ENCODE measurements at regions not wholly inside any gene's neighbourhood (a gene's known extent, or its start where the extent isn't known, plus 50 kb on each side); places are given as distances from the start of the nearest gene placed in this dataset.
A peak's percentile ranks its signal among the peaks of the same experiment; 100 is the strongest.

DNA sequence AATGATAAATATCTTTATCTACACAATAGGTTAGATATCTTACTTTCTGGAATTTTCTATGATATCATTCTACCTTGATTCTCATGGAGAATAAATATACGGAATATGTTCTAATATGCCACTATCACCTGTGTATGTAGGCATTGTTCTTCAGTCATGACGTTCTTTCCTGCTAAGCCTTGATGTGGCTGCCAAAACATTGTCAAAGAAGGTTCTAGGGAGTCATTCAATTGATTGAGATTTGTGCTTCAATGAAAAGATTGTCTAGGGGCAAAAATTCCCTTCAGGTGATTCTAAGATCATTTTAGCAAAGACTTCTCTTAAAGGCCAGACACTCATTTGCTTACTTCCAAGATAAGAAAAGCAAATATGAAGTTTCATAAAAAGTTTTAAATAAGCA, 118.1 kb downstream of the MAT2B start:
- DNase-seq = no peak

DNA sequence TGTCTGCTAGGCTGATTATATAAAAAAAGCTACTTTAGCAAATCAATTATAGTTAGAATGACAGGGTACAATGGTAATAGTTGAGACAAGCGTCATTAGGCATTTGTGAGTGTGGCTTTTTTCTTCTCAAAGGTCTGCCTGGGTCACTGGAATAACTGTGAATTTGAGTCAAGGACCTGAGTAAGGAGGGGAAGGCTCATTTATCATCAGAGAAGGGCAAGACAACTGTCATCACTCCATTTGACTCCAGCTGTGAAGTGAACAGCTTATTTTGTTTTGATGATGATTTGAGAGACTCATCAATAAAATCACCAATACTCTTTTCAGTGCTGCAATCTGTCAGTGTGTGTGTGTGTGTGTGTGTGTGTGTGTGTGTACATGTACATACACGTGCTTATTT, 118.6 kb downstream of the MAT2B start:
- no peak for DNase-seq

DNA sequence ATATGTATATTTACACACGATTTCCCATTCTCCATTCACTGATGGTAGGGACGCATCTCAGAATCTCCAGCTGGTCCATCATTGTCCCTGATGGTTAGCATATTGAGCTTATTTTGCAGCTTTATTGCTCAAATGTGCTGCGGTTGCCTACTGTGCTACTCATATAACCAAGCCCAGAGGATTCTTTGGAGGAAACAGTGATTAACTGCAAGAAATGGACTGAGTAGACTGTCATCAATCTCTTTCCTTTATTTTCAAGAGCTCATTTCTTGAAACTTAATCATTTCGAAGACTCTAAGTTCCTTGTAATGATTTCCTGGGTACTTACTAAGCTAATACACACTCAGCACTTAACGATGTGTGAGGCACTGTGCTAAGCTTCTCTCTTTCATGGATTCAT, 119.0 kb downstream of the MAT2B start:
- DNase-seq = no peak

DNA sequence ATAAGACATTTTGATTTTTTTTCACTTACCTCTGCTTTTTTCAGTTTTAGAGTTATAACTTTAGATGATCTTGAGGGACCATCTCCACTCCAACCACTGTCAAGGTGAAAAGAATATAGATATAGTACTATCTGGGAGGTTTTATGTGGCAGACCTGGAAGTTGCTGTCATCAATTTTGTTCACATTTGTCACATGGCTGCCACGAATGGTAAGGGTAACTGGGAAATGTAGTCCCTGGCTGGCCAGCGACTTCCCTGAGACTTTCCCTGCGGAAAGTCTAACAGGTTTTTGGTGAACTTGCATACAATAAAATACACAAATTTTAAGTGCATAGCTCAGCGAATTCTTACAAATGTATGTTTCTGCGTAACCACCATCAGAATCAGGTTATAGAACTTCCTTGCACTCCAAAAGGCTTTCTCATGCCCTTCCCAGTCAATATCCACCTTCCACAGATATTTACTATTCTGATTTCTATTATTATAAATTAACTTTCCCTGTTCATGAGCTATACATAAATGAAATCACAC, 121.5 kb downstream of the MAT2B start:
- no peak for DNase-seq

DNA sequence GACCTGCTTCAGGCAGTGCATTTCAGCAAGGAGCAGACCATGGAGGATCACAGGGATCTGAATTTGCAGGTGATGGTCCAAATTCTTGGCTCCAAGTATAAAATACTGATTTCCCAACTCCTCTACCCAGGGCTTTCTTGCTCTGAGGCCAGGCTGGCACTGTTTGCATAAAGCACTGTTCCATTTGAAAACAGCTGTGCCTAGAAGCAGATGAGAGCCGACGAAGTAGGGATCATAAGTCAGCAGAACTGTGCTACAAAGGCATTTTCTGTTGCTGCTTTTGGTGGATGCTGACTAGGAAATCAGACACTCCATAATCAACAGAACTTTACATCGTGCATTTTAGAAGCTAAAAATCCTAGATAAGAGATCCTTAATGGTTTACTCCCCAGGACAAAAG, 126.4 kb downstream of the MAT2B start:
- no peak for DNase-seq

DNA sequence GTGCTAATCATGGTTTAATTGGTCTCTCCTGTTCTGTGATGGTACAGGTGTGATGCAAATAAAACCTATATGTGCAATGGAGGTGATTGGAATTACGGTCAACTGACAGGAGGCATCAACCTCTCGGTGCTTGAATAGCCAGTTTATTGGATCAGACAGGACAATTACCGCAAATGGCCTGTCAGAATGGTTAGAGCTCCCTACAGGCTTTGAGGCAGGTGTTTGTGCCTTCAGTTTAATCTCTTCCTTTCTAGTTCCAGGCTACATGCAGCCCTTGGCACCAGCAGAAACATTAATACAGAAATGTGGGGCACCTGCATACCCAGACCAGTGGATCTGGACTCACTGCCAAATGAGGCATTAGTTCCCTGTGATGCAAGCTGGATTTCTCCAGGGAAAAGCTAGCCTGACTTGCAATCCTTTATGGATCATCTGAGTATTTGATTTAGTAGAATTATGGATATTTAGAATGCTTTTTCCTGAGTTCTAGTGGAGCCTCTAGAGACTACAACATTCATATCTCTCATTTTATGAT, 128.6 kb downstream of the MAT2B start:
- no peak for DNase-seq

DNA sequence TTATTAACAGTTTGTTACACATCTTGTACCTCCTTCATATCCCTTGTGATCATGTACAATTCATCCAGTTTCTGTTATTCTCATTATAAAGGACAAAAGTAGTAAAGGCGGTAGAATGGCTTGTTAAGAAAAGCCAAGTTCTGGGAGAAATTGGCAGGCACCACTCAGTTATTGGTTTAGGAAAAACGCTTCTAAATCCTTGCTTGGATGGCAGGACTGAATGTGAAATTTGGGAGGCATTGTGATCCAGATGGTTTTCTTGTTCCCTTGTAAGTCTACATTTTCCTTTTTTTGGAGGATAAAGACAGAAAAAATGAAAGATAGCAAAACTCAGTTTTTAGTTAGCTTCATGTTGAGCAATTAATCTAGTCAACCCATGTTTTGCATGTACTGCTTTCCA, 130.2 kb downstream of the MAT2B start:
- DNase-seq = no peak

DNA sequence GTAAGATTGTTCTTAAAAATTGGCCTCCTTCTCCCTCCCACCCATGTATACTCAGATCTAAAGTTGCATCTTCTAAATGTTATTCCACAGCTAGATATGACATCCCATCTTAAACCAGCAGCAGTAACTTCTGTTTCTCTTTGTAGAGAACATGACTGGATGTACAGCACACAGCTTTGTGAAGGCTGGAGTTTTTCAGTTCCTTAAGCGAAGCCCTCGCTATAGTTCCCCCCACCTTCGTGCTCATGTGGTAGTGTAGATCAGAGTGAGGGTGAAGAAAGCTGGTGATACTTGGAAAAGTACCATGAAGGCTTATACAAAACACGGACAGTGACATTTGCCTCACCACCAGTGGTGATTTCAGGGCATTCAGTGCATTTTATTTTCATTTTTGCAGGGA, 137.5 kb downstream of the MAT2B start:
- no peak for DNase-seq

DNA sequence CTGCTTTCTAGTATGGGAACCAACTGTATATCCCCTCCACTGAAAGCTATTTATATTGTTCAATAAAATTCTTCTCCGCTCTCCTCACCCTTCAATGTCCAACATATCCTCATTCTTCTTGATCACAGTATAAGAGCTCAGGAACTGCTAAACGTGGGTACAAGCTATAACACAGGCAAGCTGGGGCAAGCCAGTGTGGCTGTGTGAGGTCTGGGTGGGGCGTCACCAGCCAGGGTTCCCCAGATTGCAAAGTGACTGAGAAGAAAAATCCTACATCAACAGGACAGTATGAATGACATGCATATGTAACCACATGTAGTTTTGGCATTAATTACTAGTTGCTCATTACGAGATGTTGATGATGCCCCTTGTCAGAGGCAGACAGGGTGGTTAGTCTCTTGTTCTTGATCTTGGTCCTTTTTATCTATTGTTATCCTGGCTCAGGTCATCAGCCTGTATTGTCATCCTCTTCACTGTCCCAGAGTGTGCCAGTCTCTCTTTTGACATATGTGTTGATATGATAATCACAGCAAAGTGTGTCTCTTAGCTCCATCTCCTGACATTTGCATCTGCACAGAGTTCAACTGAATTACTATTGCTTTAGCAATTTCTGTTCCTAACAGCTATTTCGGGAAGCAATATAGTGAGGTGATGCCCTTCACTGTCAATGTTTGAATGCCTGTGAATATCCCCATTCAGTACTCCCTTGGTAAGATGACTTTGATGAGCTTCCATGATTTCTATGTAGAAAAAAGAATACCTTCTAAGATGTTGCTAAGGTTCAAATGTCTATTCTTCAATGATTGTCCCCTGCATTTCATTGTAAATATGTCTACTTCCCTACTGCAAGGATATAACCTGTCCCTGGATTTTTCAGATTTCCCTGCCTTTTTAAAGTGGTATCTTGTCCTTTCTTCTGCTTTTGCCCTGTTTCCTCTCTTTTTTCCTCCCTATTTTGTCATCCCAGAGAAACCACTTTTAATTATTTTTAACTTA, 140.3 kb downstream of the MAT2B start:
- DNase-seq = no peak

DNA sequence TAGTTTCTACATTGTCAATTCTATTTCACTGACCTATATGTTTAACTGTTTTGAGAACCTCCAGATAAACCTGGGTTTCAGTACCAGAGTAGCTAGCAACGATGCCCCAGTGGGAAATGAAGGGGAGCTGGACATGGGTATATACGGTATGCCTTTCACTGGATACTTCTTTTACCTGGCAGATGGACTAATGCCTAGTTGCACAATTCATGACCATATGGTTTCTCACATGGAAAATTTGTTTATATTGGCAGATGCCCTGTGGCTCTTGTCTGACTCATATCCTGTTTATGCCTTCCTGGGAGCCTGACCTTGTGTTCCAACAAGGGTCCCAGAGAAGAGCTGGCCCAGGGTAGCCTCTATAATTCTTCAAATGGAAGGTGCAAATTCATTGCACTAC, 144.1 kb downstream of the MAT2B start:
- no peak for DNase-seq

DNA sequence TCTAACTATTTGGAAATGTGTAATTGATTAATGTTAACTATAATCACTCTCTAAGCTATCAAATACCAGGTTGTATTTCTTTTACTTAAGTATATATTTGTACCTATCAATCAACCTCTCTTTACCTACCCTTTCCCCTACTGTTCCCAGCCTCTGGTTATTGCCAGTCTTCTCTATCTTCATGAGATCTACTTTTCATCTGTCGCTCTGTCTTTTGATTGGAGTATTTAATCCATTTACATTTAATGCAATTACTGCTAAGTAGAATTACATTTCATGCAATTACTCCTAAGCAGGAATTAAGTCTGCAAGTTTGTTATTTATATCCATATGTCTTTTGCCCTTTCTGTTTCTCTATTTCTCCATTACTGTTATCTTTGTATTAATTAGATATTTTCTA, 148.1 kb downstream of the MAT2B start:
- no peak for DNase-seq

DNA sequence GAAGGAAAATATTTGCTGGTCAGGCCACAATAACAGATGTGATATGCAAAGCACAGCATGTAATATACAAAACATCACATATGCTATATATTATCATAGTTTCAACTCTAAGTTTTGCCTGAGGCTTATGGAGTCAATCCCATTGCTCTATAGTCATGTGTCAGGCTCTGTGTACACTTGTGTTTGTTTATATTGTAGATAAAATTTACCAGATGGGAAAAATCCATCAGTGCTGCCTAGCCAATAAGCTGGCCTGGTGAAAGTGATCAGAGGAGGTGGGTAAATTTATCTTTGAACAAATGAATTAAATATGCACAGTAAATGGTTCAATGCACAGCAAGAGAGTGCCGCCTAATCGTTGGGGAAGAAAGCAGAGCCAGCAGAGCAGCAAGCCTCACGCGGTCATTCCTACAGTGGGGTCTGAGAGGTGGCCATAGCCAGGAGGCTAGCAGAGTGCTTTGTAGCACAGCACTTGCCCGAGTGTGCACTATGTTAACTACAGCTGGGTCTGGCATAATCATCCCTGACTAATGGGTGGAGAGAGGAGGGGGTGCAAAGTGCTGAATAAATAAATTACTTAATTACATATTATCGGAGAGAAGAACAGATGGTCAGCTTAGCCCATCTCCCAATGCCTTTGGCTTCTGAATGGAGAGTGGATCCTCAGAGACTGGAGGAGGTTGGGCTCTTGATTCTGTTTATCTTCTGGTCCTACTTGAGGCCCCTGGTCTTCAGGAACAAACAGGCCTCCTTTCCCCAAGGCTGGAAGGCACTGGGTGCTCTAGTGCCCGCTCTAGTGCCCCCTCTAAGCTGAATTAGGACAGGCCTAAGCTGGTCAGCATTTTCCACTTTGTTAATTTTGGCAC, 153.5 kb downstream of the MAT2B start:
- peak; percentile 52 for DNase-seq

DNA sequence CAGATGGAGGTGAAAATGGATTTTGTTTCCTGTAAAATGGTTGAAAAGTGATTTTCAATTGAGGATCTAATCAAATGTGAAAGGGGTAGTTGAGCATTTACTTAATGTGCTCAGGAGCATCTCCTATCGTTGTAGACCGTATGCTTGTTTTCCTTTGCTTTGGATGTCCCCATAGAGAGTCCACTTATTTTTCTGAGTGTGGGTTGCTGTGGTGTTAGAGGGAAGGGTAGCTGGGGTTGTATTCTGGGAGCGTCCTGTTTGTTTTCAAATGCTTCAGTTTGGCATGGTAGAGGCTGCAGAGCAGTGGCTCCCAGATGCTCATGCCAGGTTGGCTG, 154.1 kb downstream of the MAT2B start:
- DNase-seq = no peak

DNA sequence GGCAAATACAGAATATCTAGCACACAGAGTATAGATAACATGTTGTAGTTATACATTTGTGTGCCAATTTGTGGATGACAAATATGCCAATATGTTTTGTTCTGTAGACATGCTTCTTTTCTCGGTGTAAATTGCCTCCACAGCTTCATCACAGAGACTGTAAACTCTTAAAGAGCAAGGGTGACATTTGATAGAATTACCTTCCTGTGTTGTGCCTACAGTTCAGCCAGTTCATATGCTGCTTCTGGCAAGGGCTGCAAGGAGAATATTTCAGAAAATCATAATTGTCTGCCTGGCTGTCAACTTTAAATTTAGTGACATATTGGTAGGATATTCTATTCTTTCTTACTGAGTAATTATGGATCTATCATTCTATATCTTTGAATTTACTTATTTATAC, 155.1 kb downstream of the MAT2B start:
- no peak for DNase-seq

DNA sequence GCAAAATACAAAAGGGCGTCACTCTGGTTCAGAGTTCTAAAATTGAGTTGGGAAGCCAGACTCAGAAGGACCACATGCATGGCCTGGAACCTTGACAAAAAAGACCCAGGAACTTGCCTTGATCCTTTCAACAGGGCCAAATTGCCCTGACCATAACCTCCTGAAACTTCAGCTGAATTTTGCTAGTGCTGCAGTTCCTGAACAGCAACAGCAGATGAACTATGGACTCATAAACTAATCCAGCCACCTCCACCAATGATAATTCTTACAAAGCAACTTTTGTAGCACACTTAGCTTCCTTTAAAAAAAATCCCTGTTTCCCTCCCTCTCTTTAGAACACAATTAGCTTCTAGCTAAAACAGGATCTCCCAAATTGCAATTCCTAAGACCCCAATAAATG, 155.9 kb downstream of the MAT2B start:
- no peak for DNase-seq

DNA sequence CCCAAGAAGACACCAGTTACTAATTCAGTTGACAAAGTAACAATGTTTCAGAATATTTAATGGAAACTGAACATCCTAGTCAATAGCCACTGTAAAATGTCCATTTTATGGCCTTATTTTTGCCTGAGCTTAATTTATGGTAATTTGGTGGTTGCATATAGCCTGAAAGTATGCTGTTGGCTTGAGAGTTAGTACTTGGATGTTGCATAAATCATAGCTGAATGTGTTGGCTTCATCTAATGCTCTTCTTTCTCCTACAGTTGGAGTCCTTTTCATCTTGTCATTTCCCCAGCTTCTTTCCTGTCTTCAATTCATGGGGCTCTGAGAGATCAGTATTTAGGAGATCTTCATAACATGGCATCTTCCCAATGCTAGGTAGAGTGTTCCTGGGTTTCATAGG, 164.6 kb downstream of the MAT2B start:
- DNase-seq = no peak

DNA sequence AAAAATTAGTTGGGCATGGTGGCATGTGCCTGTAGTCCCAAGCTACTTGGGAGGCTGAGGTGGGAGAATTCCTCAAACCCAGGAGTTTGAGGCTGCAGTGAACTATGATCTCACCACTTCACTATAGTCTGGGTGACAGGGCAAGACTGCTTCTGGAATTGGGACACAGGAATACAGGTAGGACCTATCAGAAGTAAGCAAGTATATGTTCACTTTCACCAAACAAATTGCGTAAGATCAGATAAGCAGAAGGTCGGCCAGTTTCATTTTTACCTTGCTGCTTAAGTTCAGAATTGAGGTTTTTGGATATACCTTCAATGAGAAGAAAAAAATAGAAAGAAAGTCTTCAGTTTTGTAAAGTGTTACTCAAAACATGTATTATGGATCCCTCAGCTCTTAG, 171.7 kb downstream of the MAT2B start:
- DNase-seq = no peak

DNA sequence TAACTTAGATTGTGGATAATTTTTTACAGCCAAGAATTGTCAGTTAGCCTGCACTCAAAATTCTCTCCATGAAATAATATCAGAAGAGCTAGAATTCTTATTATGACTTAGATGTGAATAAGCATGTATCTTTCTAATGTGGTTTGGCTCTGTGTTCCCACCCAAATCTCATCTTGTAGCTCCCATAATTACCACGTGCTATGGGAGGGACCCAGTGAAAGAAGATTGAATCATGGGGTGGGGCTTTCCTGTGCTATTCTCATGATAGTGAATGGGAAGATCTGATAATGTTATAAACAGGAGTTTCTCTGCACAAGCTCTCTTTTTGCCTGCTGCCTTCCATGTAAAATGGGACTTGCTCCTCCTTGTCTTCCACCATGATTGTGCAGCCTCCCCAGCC, 176.8 kb downstream of the MAT2B start:
- no peak for DNase-seq

DNA sequence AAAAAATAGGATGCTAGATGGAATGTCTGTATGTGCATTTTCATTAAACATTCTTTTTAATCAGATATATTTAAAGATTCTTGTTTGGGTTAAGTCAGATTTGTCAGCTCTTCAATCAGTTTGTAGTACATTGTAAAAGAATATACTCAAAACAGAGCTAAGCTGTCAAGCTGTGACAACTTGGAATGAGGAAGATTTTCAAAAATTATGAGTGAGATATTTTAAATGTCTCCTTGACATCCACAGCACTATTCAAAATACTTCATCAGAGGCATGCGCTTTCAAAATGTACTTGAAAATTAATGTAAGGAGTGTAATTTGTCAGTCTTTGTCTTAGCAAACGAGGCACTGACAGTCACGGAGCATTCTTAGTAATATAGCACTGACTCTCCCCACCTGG, 182.0 kb downstream of the MAT2B start:
- DNase-seq = no peak

DNA sequence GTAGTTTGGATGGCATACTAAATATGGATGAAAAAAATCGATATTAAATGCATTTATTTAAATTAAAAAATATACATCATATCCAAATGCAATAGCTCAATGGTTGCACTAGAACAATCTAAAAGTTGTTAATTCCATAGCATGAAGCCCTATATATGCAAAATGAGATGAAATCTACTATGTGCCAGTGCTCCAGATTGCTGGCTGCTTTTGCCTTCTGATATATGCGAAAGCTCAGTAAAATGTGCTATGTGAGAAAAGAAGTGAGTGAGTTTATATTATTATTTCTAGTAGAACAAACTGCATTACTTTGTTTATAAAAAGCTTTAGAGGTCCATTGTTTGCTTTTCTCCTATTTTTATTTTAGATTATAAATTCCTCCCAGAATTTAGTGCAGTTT, 186.7 kb downstream of the MAT2B start:
- DNase-seq = no peak

DNA sequence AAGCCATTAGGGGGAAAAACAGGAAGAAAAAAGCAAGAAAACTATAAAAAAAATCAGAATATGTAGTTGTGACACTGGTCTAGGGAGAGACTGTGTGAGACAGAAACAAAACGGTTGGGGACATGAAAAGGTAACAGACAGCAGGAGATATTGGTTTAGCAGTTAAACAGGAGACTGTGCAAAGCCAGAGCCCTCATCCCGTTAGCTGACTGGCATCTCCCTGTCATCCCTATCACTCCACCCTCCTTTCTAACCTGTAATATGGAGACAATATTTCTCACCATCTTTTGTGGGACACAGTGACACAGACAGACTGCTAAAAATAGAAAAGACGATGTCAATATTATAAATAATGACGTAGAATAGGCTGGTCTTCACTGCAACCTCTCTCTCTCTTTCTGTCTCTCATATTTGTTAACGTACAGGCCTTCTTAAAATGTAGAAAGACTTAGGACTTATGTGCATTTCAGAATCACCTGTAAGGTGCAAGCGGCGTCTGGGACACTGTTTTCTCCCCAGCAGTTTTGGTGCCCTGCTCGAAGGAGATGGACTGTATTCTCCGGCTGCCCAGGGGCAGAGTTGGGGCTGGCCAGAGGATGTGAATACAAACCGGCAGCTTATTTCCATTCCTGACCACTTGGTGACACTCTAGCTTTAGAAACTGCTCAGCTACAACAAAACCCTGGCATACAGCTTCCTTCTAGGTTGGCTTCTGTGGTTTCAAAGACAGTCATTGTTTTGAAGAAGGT, 190.6 kb downstream of the MAT2B start:
- DNase-seq = peak; percentile 34

DNA sequence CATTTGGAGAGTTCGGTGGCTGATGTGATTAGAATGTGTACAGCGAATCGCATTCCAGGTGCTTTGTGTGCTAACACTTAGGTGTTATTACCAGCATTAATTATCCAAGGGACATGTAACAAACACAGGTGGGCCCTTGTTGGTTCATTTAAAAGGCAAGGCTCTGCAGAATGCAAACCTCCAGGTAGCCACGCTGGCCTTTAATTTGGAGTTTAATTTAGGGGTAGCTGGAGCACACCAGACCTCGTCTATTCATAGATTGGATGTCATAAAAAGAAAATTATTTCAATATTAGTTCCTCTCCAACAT, 191.1 kb downstream of the MAT2B start:
- no peak for DNase-seq

Data from NCI-H1048 (cell line).